ENCODE measurements at regions not wholly inside any gene's neighbourhood (a gene's known extent, or its start where the extent isn't known, plus 50 kb on each side); places are given as distances from the start of the nearest gene placed in this dataset.
A peak's percentile ranks its signal among the peaks of the same experiment; 100 is the strongest.

DNA sequence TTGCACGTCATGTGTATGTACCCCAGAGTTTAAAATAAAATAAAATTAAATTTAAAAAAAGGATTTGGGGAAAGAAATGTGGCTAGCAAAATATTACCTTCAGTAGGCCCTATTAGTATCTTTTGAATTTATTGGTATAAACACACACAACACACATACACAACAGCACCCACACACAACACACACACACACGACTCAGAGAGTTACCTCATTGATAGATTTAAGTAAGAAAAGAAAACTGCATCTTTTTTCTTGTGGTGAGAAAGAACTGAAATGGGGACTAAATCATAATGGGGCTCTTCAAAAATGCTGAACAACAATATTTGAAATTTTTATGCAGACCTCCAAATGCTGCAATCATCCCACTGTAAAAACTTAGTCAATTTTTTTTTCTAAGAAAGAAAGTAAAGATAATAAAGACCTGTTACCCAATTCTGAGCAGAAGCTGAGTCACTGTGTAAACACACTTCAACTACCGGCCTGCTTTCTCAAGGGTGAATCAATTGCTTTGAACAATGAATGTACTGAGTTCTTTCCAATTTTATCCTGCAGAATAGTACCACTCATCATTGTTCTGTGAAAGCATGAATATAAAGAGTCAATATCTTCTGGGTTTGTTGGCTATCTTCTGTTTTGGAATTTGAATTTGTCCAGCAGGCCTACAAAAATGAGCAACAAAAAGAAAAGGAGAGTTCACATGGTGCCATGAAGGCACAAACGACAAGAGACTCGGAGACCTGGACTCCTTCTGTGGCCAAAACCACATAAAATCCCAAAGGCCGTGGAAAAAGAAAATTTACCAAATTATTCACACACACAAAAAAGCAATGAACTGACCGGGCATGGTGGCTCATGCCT, 57.9 kb upstream of the CCNG1 start:
- Histone ChIP-seq H3K27me3 (ENCODE audit: control insufficient read depth, insufficient read depth, low read length) (no peaks in the 10 kb centered on the region), H3K4me3 (ENCODE audit: low read depth, low read length) (no peak overlapping the region), H3K36me3 (ENCODE audit: control insufficient read depth, insufficient read depth, low read length) (no peaks in the 10 kb centered on the region)
- DNase-seq (ENCODE audit: low read depth), result peak; percentile 86
- no peak for FAIRE-seq
- TF ChIP-seq, protein P1, sequence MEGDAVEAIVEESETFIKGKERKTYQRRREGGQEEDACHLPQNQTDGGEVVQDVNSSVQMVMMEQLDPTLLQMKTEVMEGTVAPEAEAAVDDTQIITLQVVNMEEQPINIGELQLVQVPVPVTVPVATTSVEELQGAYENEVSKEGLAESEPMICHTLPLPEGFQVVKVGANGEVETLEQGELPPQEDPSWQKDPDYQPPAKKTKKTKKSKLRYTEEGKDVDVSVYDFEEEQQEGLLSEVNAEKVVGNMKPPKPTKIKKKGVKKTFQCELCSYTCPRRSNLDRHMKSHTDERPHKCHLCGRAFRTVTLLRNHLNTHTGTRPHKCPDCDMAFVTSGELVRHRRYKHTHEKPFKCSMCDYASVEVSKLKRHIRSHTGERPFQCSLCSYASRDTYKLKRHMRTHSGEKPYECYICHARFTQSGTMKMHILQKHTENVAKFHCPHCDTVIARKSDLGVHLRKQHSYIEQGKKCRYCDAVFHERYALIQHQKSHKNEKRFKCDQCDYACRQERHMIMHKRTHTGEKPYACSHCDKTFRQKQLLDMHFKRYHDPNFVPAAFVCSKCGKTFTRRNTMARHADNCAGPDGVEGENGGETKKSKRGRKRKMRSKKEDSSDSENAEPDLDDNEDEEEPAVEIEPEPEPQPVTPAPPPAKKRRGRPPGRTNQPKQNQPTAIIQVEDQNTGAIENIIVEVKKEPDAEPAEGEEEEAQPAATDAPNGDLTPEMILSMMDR (IDR thresholded peaks at IDR 0.05; ENCODE audit: insufficient read depth, low read length, severe bottlenecking), result no peak

DNA sequence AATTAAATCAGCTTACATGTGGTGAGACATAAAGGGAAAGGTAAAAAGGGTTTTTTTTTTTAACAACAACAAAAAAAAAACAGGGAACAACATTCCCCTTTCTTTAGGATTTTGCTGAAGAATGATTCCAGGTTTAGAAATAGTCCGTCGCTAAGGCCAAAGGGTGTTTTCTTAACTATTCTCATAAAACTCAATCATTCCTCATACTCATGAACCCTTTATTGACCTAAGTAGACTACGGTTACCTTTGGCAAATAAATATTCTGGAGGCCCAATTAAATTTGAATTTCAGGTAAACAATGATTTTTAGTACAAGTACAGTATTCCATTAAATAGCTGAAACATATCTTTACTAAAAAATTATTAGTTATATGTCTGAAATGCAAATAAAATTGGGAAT, 55.6 kb upstream of the CCNG1 start:
- no peak for DNase-seq (ENCODE audit: low read depth)

DNA sequence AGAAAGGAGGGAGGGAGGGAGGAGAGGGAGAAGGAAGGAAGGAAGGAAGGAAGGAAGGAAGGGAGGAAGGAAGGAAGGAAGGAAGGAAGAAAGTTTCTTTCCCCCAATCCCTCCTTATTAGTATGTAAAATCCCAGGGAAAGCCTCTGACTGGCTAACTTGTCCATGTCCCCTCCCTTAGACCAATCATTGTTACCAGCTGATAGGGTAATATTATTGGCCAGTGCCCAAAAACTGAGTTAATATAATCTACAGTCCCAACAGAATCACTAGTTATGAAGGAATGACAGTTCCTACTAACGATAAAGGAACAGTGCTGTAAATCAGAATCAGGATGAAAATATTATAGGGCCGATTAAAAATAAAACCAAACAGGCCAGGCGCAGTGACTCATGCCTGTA, 53.6 kb upstream of the CCNG1 start:
- Histone ChIP-seq H3K27me3 (ENCODE audit: control insufficient read depth, insufficient read depth, low read length) (no peaks in the 10 kb centered on the region), H3K4me3 (ENCODE audit: low read depth, low read length) (no peak overlapping the region), H3K36me3 (ENCODE audit: control insufficient read depth, insufficient read depth, low read length) (no peaks in the 10 kb centered on the region)
- DNase-seq (ENCODE audit: low read depth) (no peak), FAIRE-seq (no peak)
- TF ChIP-seq, protein P1 (IDR thresholded peaks at IDR 0.05; ENCODE audit: insufficient read depth, low read length, severe bottlenecking), result no peak

More for the DNA sequence above, 55.6 kb upstream of the CCNG1 start:
- H3K27me3 ChIP-seq (ENCODE audit: control insufficient read depth, insufficient read depth, low read length), result no peaks in the 10 kb centered on the region
- H3K4me3 ChIP-seq (ENCODE audit: low read depth, low read length), result no peak overlapping the region
- no peaks in the 10 kb centered on the region for H3K36me3 ChIP-seq (ENCODE audit: control insufficient read depth, insufficient read depth, low read length)
- TF ChIP-seq, protein P1 (IDR thresholded peaks at IDR 0.05; ENCODE audit: insufficient read depth, low read length, severe bottlenecking), result no peak
- no peak for FAIRE-seq

DNA sequence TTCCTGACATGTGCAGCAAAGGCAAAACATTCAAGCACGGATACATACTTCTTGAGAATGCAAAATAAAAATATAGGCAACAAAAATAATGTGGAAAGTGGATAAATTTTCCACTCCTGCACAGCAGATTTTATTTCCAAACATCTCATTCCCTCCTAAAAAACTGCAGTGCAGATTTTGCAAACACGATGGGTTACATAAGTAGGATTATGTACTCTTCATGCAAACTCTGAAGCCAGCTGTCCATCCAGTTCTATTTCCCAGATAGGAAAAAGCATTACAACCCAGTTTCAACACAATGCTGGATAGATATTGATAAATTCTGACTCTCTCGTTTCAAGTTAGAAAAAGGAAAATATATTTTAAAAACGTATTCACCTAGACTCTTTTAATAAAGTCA, 52.7 kb upstream of the CCNG1 start:
- TF ChIP-seq, protein P1 (IDR thresholded peaks at IDR 0.05; ENCODE audit: insufficient read depth, low read length, severe bottlenecking), result no peak
- FAIRE-seq (no peak), DNase-seq (ENCODE audit: low read depth) (no peak)

DNA sequence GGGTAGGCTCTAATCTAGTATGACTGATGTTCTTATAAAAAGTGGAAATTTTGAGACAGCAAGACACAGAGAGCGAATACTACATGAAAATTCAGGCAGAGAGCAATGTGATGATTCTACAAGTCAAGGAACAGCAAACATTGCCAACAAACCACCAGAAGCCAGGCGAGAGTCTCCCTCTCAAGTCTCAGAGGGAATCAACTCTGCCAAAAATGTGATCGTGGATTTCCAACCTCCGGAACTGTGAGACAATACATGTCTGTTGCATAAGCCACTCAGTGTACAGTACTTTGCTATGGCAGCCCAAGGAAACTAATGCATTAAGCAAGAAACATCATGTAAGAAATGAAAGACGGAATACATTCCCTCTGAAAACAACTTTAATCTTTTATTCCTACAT, 52.1 kb upstream of the CCNG1 start:
- H3K4me3 ChIP-seq (ENCODE audit: low read depth, low read length), result no peak overlapping the region
- FAIRE-seq (no peak), DNase-seq (ENCODE audit: low read depth) (no peak)
- no peaks in the 10 kb centered on the region for H3K36me3 ChIP-seq (ENCODE audit: control insufficient read depth, insufficient read depth, low read length)
- TF ChIP-seq, protein P1 (IDR thresholded peaks at IDR 0.05; ENCODE audit: insufficient read depth, low read length, severe bottlenecking), result no peak
- H3K27me3 ChIP-seq (ENCODE audit: control insufficient read depth, insufficient read depth, low read length), result no peaks in the 10 kb centered on the region

More for the DNA sequence above, 52.7 kb upstream of the CCNG1 start:
- Histone ChIP-seq H3K27me3 (ENCODE audit: control insufficient read depth, insufficient read depth, low read length) (no peaks in the 10 kb centered on the region), H3K4me3 (ENCODE audit: low read depth, low read length) (no peak overlapping the region), H3K36me3 (ENCODE audit: control insufficient read depth, insufficient read depth, low read length) (no peaks in the 10 kb centered on the region)
